ENCODE measurements at regions not wholly inside any gene's neighbourhood (a gene's known extent, or its start where the extent isn't known, plus 50 kb on each side); places are given as distances from the start of the nearest gene placed in this dataset.
A peak's percentile ranks its signal among the peaks of the same experiment; 100 is the strongest.

- no peak for DNase-seq (ENCODE audit: low spot score)
- no peak for TF ChIP-seq EZH2phosphoT487 (IDR thresholded peaks at IDR 0.05; ENCODE audit: low read depth, severe bottlenecking, unreplicated experiment)
- no peak for TF ChIP-seq EZH2 (IDR thresholded peaks at IDR 0.05; ENCODE audit: borderline replicate concordance)
- no peak for TF ChIP-seq CTCF (IDR thresholded peaks at IDR 0.05; ENCODE audit: poor library complexity)
- Histone ChIP-seq H3K9me2 (replicated peaks; ENCODE audit: insufficient read depth) (no peaks in the 10 kb centered on the region), H3K79me2 (no peaks in the 10 kb centered on the region), H3K4me3 (no peak overlapping the region), H3K9me3 (ENCODE audit: low read depth) (peaks cover 2% of the 10 kb centered on the region), H3K4me2 (no peak overlapping the region), H3K4me1 (ENCODE audit: insufficient read depth) (no peaks in the 10 kb centered on the region), H4K20me1 (ENCODE audit: insufficient read depth, poor library complexity, severe bottlenecking) (no peaks in the 10 kb centered on the region), H3K36me3 (replicated peaks; ENCODE audit: insufficient read depth, low read depth) (no peaks in the 10 kb centered on the region), H3K27ac (no peak overlapping the region), H2AFZ (no peak overlapping the region), H3K27me3 (no peaks in the 10 kb centered on the region)
- 88% methylated on average over 1 of the region's 1 CpG for WGBS (ENCODE audit: low lambda C conversion rate, missing lambda C conversion rate)
These were observed 903.8 kb downstream of the SLC4A3 start for GRCh38 chr2:220531216-220531615.

GRCh38 chr2:220533485-220533884 lies 906.1 kb downstream of the SLC4A3 start:
- no peaks in the 10 kb centered on the region for H3K36me3 ChIP-seq (replicated peaks; ENCODE audit: insufficient read depth, low read depth)
- 44% methylated on average over 2 of the region's 2 CpGs for WGBS (ENCODE audit: low lambda C conversion rate, missing lambda C conversion rate)
- no peak overlapping the region for H3K4me3 ChIP-seq
- no peaks in the 10 kb centered on the region for H3K79me2 ChIP-seq
- H3K4me2 ChIP-seq: no peak overlapping the region
- H3K27ac ChIP-seq: peak overlapping the region; percentile 30
- peak; percentile 78 for DNase-seq (ENCODE audit: low spot score)
- H3K9me2 ChIP-seq (replicated peaks; ENCODE audit: insufficient read depth): no peaks in the 10 kb centered on the region
- TF ChIP-seq CTCF (IDR thresholded peaks at IDR 0.05; ENCODE audit: poor library complexity) (peak; percentile 39), EZH2phosphoT487 (IDR thresholded peaks at IDR 0.05; ENCODE audit: low read depth, severe bottlenecking, unreplicated experiment) (no peak), EZH2 (IDR thresholded peaks at IDR 0.05; ENCODE audit: borderline replicate concordance) (no peak)
- H3K9me3 ChIP-seq (ENCODE audit: low read depth): peaks cover 2% of the 10 kb centered on the region
- no peaks in the 10 kb centered on the region for H3K4me1 ChIP-seq (ENCODE audit: insufficient read depth)
- no peaks in the 10 kb centered on the region for H3K27me3 ChIP-seq
- H4K20me1 ChIP-seq (ENCODE audit: insufficient read depth, poor library complexity, severe bottlenecking): no peaks in the 10 kb centered on the region
- H2AFZ ChIP-seq: no peak overlapping the region

GRCh38 chr2:220539481-220539880 lies 912.1 kb downstream of the SLC4A3 start:
- H2AFZ ChIP-seq: no peak overlapping the region

More at GRCh38 chr2:220539481-220539880, 912.1 kb downstream of the SLC4A3 start:
- no peaks in the 10 kb centered on the region for H3K9me2 ChIP-seq (replicated peaks; ENCODE audit: insufficient read depth)
- no peaks in the 10 kb centered on the region for H4K20me1 ChIP-seq (ENCODE audit: insufficient read depth, poor library complexity, severe bottlenecking)
- no peaks in the 10 kb centered on the region for H3K36me3 ChIP-seq (replicated peaks; ENCODE audit: insufficient read depth, low read depth)
- no peaks in the 10 kb centered on the region for H3K79me2 ChIP-seq
- no peaks in the 10 kb centered on the region for H3K27me3 ChIP-seq
- no peak overlapping the region for H3K27ac ChIP-seq
- H3K4me1 ChIP-seq (ENCODE audit: insufficient read depth): no peaks in the 10 kb centered on the region
- no peak overlapping the region for H3K4me2 ChIP-seq
- DNase-seq (ENCODE audit: low spot score): no peak
- WGBS (ENCODE audit: low lambda C conversion rate, missing lambda C conversion rate): 76% methylated on average over 5 of the region's 5 CpGs
- H3K9me3 ChIP-seq (ENCODE audit: low read depth): peaks cover 2% of the 10 kb centered on the region
- TF ChIP-seq EZH2 (IDR thresholded peaks at IDR 0.05; ENCODE audit: borderline replicate concordance): no peak
- no peak for TF ChIP-seq CTCF (IDR thresholded peaks at IDR 0.05; ENCODE audit: poor library complexity)
- no peak overlapping the region for H3K4me3 ChIP-seq

Measured in hepatocyte (in vitro differentiated cells).